ENCODE measurements at regions not wholly inside any gene's neighbourhood (a gene's known extent, or its start where the extent isn't known, plus 50 kb on each side); places are given as distances from the start of the nearest gene placed in this dataset.

DNA sequence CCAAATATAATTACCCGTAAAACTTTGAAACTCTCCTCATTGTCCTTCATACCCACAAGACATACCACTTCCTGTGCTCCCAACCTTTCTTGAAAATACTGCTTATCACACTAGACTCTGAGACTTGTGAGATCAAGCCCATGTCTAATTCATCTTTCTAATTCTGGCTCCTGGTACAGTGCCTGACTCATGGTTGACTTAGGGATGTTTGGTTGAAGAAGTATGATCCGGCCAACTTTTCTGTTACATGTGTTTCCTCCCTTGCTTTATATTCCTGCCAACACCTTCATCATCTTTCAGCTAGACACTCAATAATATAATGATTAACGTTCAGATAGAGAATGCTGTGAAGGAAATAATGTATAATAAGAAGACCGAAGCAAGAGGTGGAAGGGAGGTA lies 58.2 kb downstream of the MEX3B start:
- Histone ChIP-seq H3K9ac (ENCODE audit: low read length) (no peak overlapping the region), H3K27me3 (replicated peaks; ENCODE audit: control insufficient read depth, insufficient read depth, low read length) (no peaks in the 10 kb centered on the region), H3K36me3 (ENCODE audit: control insufficient read depth, insufficient read depth, low read length, severe bottlenecking) (no peaks in the 10 kb centered on the region), H3K4me1 (ENCODE audit: control insufficient read depth, insufficient read depth, low read length) (no peaks in the 10 kb centered on the region), H3K4me3 (ENCODE audit: low read length) (no peak overlapping the region), H3K9me3 (ENCODE audit: control insufficient read depth, low read length) (peaks cover under 1% of the 10 kb centered on the region)
- no peak for DNase-seq (ENCODE audit: low read depth)

DNA sequence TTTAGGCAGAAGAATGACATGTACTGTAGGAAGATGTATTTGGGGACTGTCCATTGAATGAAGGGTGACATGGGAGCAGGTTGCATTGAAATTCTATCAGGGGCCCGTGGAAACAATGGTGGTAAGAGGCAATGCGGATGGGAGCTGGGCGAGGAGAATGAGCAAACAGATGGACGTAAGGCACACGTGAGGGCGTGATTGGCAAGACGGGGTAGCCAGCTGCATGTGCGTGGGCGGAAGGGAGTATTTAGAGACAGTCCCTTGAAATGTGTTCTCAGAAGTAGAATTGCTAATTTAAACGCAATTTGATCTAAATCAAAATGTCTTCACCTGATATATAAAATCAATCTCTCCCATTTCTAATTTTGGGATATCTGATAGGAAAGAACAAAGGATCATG lies 62.3 kb downstream of the MEX3B start:
- Histone ChIP-seq H3K9me3 (ENCODE audit: control insufficient read depth, low read length) (peaks cover 2% of the 10 kb centered on the region), H3K4me3 (ENCODE audit: low read length) (no peak overlapping the region), H3K4me1 (ENCODE audit: control insufficient read depth, insufficient read depth, low read length) (no peaks in the 10 kb centered on the region), H3K9ac (ENCODE audit: low read length) (no peak overlapping the region), H3K36me3 (ENCODE audit: control insufficient read depth, insufficient read depth, low read length, severe bottlenecking) (no peaks in the 10 kb centered on the region), H3K27me3 (replicated peaks; ENCODE audit: control insufficient read depth, insufficient read depth, low read length) (no peaks in the 10 kb centered on the region)
- no peak for DNase-seq (ENCODE audit: low read depth)

DNA sequence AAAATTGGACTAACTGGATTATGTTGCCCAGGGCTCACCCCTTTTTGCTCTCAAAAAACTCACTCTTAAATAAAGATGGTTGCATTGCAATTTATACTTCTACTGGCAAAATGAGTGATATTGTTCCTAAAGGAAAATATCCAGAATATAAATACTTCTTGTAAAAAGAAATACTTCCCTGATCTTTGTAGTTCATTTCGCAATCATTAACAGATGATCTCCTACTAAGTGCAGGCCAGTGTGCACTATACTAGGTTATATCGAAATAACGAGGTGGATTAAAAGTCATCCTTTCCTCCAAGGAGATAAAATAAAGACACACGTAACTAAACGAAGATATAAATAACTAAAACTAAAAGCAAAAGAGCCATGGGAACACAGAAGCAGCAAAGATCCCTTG lies 63.0 kb downstream of the MEX3B start:
- no peak overlapping the region for H3K4me3 ChIP-seq (ENCODE audit: low read length)
- no peaks in the 10 kb centered on the region for H3K36me3 ChIP-seq (ENCODE audit: control insufficient read depth, insufficient read depth, low read length, severe bottlenecking)
- DNase-seq (ENCODE audit: low read depth), result no peak
- H3K9me3 ChIP-seq (ENCODE audit: control insufficient read depth, low read length), result peaks cover 8% of the 10 kb centered on the region
- H3K4me1 ChIP-seq (ENCODE audit: control insufficient read depth, insufficient read depth, low read length), result no peaks in the 10 kb centered on the region
- H3K9ac ChIP-seq (ENCODE audit: low read length), result no peak overlapping the region
- no peaks in the 10 kb centered on the region for H3K27me3 ChIP-seq (replicated peaks; ENCODE audit: control insufficient read depth, insufficient read depth, low read length)

DNA sequence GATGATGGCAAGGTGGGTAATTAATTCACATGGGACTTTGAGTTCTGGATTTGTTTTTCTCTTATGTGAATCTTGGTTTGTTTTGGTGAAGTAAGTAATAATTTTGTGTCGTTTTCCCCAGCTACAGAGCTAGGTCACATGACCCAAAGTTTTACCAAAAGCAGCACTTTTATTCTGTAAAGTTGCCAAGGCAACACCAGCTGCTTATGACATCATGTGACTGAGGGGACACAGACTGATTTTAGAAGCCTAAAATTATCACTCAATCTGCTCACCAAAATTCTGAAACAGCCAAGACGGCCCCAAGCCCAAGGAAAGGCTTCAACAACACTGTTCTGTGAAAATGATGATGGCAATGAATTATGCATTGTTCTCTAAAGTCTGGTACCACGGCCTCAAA lies 63.9 kb downstream of the MEX3B start:
- peaks cover 16% of the 10 kb centered on the region for H3K9me3 ChIP-seq (ENCODE audit: control insufficient read depth, low read length)
- no peak overlapping the region for H3K4me3 ChIP-seq (ENCODE audit: low read length)
- no peaks in the 10 kb centered on the region for H3K4me1 ChIP-seq (ENCODE audit: control insufficient read depth, insufficient read depth, low read length)
- no peaks in the 10 kb centered on the region for H3K27me3 ChIP-seq (replicated peaks; ENCODE audit: control insufficient read depth, insufficient read depth, low read length)
- no peak overlapping the region for H3K9ac ChIP-seq (ENCODE audit: low read length)
- no peak for DNase-seq (ENCODE audit: low read depth)
- no peaks in the 10 kb centered on the region for H3K36me3 ChIP-seq (ENCODE audit: control insufficient read depth, insufficient read depth, low read length, severe bottlenecking)

DNA sequence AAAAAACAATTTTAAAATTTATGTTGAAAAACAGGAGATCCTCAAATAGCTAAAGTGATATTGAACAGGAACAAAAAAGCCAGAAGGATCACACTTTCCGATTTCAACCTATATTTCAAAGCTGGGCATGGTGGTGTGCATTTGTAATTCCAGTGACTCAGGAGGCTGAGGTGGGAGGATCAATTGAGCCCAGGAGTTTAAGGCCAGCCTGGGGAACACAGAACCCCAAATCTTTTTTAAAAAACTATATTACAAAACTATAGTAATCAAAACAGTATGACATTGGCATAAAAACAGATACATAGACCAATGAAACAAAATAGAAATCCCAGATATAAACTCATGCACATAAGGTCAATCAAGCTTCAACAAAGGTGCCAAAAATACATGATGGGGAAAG lies 68.4 kb downstream of the MEX3B start:
- no peaks in the 10 kb centered on the region for H3K4me1 ChIP-seq (ENCODE audit: control insufficient read depth, insufficient read depth, low read length)
- no peak overlapping the region for H3K4me3 ChIP-seq (ENCODE audit: low read length)
- H3K27me3 ChIP-seq (replicated peaks; ENCODE audit: control insufficient read depth, insufficient read depth, low read length), result no peaks in the 10 kb centered on the region
- H3K36me3 ChIP-seq (ENCODE audit: control insufficient read depth, insufficient read depth, low read length, severe bottlenecking), result no peaks in the 10 kb centered on the region
- peaks cover 16% of the 10 kb centered on the region for H3K9me3 ChIP-seq (ENCODE audit: control insufficient read depth, low read length)
- no peak for DNase-seq (ENCODE audit: low read depth)
- no peak overlapping the region for H3K9ac ChIP-seq (ENCODE audit: low read length)

DNA sequence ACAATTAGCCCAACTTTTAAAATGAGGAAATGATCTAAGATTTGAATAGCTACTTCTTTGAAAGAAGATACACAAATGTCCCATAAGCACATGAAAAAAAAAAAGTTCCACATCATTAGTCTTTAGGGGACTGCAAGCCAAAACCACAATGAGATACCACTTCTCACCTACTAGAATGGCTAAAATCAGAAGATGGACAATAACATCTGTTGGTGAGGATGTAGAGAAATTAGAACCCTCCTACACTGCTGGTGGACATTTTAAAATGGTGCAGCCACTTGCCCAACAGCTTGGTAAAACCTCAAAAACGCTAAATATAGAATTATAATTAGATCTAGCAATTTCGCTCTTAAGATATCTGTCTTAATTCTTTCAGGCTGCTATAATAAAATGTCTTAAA lies 77.1 kb downstream of the MEX3B start:
- Histone ChIP-seq H3K36me3 (ENCODE audit: control insufficient read depth, insufficient read depth, low read length, severe bottlenecking) (no peaks in the 10 kb centered on the region), H3K4me1 (ENCODE audit: control insufficient read depth, insufficient read depth, low read length) (no peaks in the 10 kb centered on the region), H3K9me3 (ENCODE audit: control insufficient read depth, low read length) (no peaks in the 10 kb centered on the region), H3K4me3 (ENCODE audit: low read length) (no peak overlapping the region), H3K27me3 (replicated peaks; ENCODE audit: control insufficient read depth, insufficient read depth, low read length) (no peaks in the 10 kb centered on the region), H3K9ac (ENCODE audit: low read length) (no peak overlapping the region)
- DNase-seq (ENCODE audit: low read depth), result no peak

DNA sequence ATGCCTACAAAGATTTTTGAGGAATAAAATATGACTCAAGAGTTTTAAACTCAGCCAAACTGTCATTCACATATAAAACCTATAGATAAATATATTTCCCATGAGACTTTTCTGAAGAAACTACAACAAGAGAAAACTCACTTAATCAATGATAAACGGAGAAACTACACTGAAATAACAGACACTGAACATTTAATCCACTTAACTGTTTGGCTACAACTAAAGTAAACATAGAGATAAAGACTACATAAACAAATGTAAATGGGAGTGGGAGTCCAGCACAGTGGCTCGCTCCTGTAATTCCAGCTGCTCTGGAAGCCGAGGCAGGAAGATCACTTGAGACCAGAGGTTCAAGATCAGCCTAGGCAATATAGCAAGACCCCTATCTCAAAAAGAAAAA lies 79.2 kb downstream of the MEX3B start:
- H3K9me3 ChIP-seq (ENCODE audit: control insufficient read depth, low read length), result no peaks in the 10 kb centered on the region
- DNase-seq (ENCODE audit: low read depth), result no peak
- H3K4me1 ChIP-seq (ENCODE audit: control insufficient read depth, insufficient read depth, low read length), result no peaks in the 10 kb centered on the region
- no peaks in the 10 kb centered on the region for H3K36me3 ChIP-seq (ENCODE audit: control insufficient read depth, insufficient read depth, low read length, severe bottlenecking)
- H3K9ac ChIP-seq (ENCODE audit: low read length), result no peak overlapping the region
- no peaks in the 10 kb centered on the region for H3K27me3 ChIP-seq (replicated peaks; ENCODE audit: control insufficient read depth, insufficient read depth, low read length)
- H3K4me3 ChIP-seq (ENCODE audit: low read length), result no peak overlapping the region

DNA sequence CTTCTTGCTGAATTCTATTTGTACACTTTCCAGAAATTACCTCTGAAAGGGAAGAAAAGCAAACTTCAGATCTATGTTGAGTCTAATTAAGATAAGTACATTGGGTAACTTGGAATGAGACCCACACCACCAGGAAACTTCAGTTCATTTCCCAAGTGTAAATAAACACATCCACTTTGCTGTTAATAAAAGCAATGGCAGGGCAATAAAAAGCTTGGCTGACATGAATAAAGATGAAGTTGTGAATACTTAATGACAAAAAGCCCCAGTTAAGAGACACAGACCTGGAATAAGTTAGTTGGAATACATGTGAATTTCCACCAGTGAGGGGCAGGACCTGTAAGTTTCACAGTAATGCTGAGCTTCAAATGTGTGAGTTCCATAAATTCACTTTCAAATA lies 83.3 kb downstream of the MEX3B start:
- H3K4me3 ChIP-seq (ENCODE audit: low read length), result no peak overlapping the region
- DNase-seq (ENCODE audit: low read depth), result no peak
- H3K36me3 ChIP-seq (ENCODE audit: control insufficient read depth, insufficient read depth, low read length, severe bottlenecking), result no peaks in the 10 kb centered on the region
- H3K9ac ChIP-seq (ENCODE audit: low read length), result no peak overlapping the region
- no peaks in the 10 kb centered on the region for H3K27me3 ChIP-seq (replicated peaks; ENCODE audit: control insufficient read depth, insufficient read depth, low read length)
- no peaks in the 10 kb centered on the region for H3K4me1 ChIP-seq (ENCODE audit: control insufficient read depth, insufficient read depth, low read length)
- H3K9me3 ChIP-seq (ENCODE audit: control insufficient read depth, low read length), result no peaks in the 10 kb centered on the region

DNA sequence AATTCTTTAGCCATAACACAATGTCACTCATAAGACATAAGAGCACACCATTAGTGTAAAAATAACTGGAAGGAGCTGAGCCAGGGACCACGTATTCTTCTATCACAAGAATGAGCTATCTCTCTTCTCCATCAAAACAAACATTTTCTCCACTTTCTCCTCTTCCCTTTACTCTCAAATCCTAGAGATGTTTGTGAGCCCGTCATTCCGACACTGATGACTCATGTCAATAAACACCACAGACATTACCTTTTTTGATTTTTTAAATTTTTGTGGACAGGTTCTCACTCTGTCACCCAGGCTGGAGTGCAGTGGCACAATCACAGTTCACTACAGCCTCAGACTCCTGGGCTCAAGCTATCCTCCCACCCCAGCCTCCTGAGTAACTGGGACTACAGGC lies 86.6 kb downstream of the MEX3B start:
- H3K4me1 ChIP-seq (ENCODE audit: control insufficient read depth, insufficient read depth, low read length), result no peaks in the 10 kb centered on the region
- H3K4me3 ChIP-seq (ENCODE audit: low read length), result no peak overlapping the region
- no peaks in the 10 kb centered on the region for H3K27me3 ChIP-seq (replicated peaks; ENCODE audit: control insufficient read depth, insufficient read depth, low read length)
- H3K9me3 ChIP-seq (ENCODE audit: control insufficient read depth, low read length), result no peaks in the 10 kb centered on the region
- no peak for DNase-seq (ENCODE audit: low read depth)
- H3K9ac ChIP-seq (ENCODE audit: low read length), result no peak overlapping the region
- H3K36me3 ChIP-seq (ENCODE audit: control insufficient read depth, insufficient read depth, low read length, severe bottlenecking), result no peaks in the 10 kb centered on the region

DNA sequence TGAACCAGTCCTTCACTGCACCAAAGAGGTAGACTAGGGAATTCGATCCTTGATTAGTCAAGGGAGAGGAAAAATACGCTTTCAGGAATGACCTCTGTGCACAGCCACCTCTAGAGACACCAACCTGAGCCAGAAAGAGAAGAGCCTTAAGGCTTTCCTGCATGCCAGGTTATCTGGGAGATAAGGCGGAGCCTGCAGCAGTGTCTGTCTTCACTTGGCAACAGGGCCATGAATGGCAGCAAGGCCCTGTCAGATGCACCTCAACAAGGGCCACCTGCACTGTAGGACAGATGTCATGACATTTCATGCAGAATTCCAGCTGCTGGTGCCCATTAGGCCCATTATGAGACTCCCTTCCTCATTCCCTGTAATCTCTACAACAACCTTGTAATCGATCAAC lies 88.1 kb downstream of the MEX3B start:
- no peak for DNase-seq (ENCODE audit: low read depth)
- Histone ChIP-seq H3K4me1 (ENCODE audit: control insufficient read depth, insufficient read depth, low read length) (no peaks in the 10 kb centered on the region), H3K27me3 (replicated peaks; ENCODE audit: control insufficient read depth, insufficient read depth, low read length) (no peaks in the 10 kb centered on the region), H3K9ac (ENCODE audit: low read length) (no peak overlapping the region), H3K4me3 (ENCODE audit: low read length) (no peak overlapping the region), H3K36me3 (ENCODE audit: control insufficient read depth, insufficient read depth, low read length, severe bottlenecking) (no peaks in the 10 kb centered on the region), H3K9me3 (ENCODE audit: control insufficient read depth, low read length) (no peaks in the 10 kb centered on the region)

DNA sequence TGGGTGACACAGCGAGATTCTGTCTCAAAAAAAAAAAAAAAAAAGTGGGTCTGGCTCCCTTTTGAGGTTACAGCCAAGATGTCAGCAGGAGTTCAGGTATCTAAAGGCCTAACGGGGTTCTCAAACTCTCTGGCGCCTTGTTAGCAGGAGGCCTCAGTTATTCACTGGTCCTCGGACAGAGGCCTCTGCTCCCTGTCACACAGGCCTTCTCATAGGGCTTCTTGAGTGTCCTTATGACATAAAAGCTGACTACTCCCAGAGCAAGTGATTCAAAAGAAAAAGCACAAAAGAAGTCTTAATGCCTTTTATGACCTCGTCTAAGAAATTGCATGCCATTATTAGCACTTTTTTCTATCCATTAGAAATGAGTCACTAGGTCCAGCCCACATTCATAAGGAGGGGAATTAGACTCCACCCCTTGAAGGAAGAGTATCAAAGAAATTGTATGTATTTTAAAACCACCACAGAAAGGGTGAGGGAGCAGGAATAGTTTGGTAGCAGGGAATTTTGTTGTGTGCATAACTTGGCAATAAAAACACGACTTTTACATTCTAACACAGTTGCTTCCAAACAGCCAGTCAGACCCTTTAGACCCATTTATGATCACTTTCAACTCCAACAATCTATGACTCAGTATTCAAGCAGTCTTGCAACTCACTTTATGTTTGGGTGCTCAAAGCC lies 90.3 kb downstream of the MEX3B start:
- no peak overlapping the region for H3K4me3 ChIP-seq (ENCODE audit: low read length)
- H3K9me3 ChIP-seq (ENCODE audit: control insufficient read depth, low read length), result no peaks in the 10 kb centered on the region
- peak; percentile 7 for DNase-seq (ENCODE audit: low read depth)
- H3K36me3 ChIP-seq (ENCODE audit: control insufficient read depth, insufficient read depth, low read length, severe bottlenecking), result no peaks in the 10 kb centered on the region
- no peaks in the 10 kb centered on the region for H3K27me3 ChIP-seq (replicated peaks; ENCODE audit: control insufficient read depth, insufficient read depth, low read length)
- H3K9ac ChIP-seq (ENCODE audit: low read length), result no peak overlapping the region
- peaks cover 6% of the 10 kb centered on the region for H3K4me1 ChIP-seq (ENCODE audit: control insufficient read depth, insufficient read depth, low read length)

DNA sequence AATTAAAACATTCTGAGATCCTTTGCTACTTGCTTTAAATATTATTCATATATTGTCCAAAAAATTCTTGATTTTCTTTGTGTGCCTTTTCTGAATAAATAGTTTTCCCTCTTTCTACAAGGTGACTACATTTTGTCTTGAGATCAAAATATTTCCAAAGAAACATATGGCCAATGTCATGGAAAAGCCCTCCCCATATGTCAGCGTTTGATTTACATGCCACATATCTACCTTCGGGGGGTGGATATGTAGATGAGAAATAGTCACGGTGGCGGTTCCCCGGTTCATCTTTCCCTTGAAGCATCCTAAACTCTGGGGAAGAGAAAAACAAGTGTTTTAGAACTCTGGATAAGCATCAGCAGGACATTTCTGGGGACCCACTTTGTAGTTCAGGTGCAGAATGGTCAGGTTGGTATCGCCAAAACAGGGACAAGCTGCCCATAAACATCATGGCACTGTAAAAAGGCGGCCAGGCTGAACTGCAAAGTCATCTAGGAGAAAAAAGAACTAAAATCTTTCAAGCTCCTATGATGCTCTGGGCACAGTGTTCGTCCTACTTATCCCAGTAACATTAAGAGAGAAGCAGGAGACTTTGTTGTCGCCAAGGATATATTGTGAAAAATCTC lies 91.5 kb downstream of the MEX3B start:
- Histone ChIP-seq H3K27me3 (replicated peaks; ENCODE audit: control insufficient read depth, insufficient read depth, low read length) (no peaks in the 10 kb centered on the region), H3K4me3 (ENCODE audit: low read length) (no peak overlapping the region), H3K9ac (ENCODE audit: low read length) (no peak overlapping the region), H3K4me1 (ENCODE audit: control insufficient read depth, insufficient read depth, low read length) (peaks cover 6% of the 10 kb centered on the region), H3K36me3 (ENCODE audit: control insufficient read depth, insufficient read depth, low read length, severe bottlenecking) (no peaks in the 10 kb centered on the region), H3K9me3 (ENCODE audit: control insufficient read depth, low read length) (no peaks in the 10 kb centered on the region)
- no peak for DNase-seq (ENCODE audit: low read depth)

All from adipocyte (in vitro differentiated cells).